HG03432 (cell line): ENCODE measurements at regions not wholly inside any gene's neighbourhood (a gene's known extent, or its start where the extent isn't known, plus 50 kb on each side); places are given as distances from the start of the nearest gene placed in this dataset.

Source experiments
- ATAC-seq: cut with Tn5 transposase; IDR thresholded peaks from one replicate; pipeline ENCODE4 v1.9.1; 2021; ENCODE audit warnings: mild to moderate bottlenecking, moderate library complexity; ENCODE audit not compliant: unreplicated experiment

GRCh38 chr7:96415293-96415940 is 93.5 kb upstream of the SLC25A13 start:
- no peak for ATAC-seq

- ATAC-seq = peak; percentile 84
Measured at GRCh38 chr7:96414931-96415292, 93.0 kb upstream of the SLC25A13 start.

GRCh38 chr7:96410126-96410839 is 88.4 kb upstream of the SLC25A13 start:
- no peak for ATAC-seq

GRCh38 chr7:96408881-96409280 is 87.0 kb upstream of the SLC25A13 start:
- ATAC-seq = no peak

- no peak for ATAC-seq
Measured at GRCh38 chr7:96407427-96407826, 85.5 kb upstream of the SLC25A13 start.

GRCh38 chr7:96402913-96403312 is 81.0 kb upstream of the SLC25A13 start:
- ATAC-seq = no peak

GRCh38 chr7:96401200-96401599 is 79.3 kb upstream of the SLC25A13 start:
- no peak for ATAC-seq

GRCh38 chr7:96400518-96400917 is 78.6 kb upstream of the SLC25A13 start:
- ATAC-seq = no peak

- ATAC-seq = no peak
Measured at GRCh38 chr7:96400001-96400400, 78.1 kb upstream of the SLC25A13 start.

- no peak for ATAC-seq
Measured at GRCh38 chr7:96397936-96398598, 76.2 kb upstream of the SLC25A13 start.

GRCh38 chr7:96388620-96389383 is 66.9 kb upstream of the SLC25A13 start:
- ATAC-seq = no peak

- ATAC-seq = no peak
Measured at GRCh38 chr7:96388166-96388565, 66.3 kb upstream of the SLC25A13 start.

- no peak for ATAC-seq
Measured at GRCh38 chr7:96380111-96380512, 58.2 kb upstream of the SLC25A13 start.

- ATAC-seq = no peak
Measured at GRCh38 chr7:96377399-96377798, 55.5 kb upstream of the SLC25A13 start.
